Esophagus squamous epithelium (tissue), 4 donors: ENCODE measurements at regions not wholly inside any gene's neighbourhood (a gene's known extent, or its start where the extent isn't known, plus 50 kb on each side); places are given as distances from the start of the nearest gene placed in this dataset.

Source experiments
- CTCF ChIP-seq, 6 experiments: fragments of 450-650 bp in 4 of 6; fragments of 200-600 bp in 2 of 6; sonication (generic) in 2 of 6; IDR thresholded peaks; one replicate each; pipeline ENCODE4 v1.5.1; 2016 to 2019; ENCODE audit warnings: antibody characterized with exemption in 6 of 6, mild to moderate bottlenecking in 4 of 6, moderate library complexity in 4 of 6
- POLR2A ChIP-seq, 4 donors: fragments of 450-650 bp; IDR thresholded peaks; one replicate each; pipeline ENCODE4 v1.6.1; 2017; ENCODE audit warnings: antibody characterized with exemption in 4 of 4, mild to moderate bottlenecking in 4 of 4, moderate library complexity in 3 of 4

- no peak for TF ChIP-seq CTCF (IDR thresholded peaks at IDR 0.05)
- TF ChIP-seq POLR2A (IDR thresholded peaks at IDR 0.05) = no peak
Observed at GRCh38 chr11:70678931-70679900, 280.9 kb downstream of the CTTN start.
